HG03095 (cell line): ENCODE measurements at regions not wholly inside any gene's neighbourhood (a gene's known extent, or its start where the extent isn't known, plus 50 kb on each side); places are given as distances from the start of the nearest gene placed in this dataset.
"Not testable (repeated sequence)": the region's sequence is repeated elsewhere in the genome, so short reads cannot be mapped to it uniquely, and the experiment has no call there.

Experiments used
- ATAC-seq: cut with Tn5 transposase; IDR thresholded peaks from one replicate; pipeline ENCODE4 v1.9.1; 2021; ENCODE audit warnings: moderate library complexity; ENCODE audit not compliant: unreplicated experiment

- ATAC-seq: no peak
These were observed 94.7 kb downstream of the NOG start for GRCh38 chr17:56688151-56688550.

DNA sequence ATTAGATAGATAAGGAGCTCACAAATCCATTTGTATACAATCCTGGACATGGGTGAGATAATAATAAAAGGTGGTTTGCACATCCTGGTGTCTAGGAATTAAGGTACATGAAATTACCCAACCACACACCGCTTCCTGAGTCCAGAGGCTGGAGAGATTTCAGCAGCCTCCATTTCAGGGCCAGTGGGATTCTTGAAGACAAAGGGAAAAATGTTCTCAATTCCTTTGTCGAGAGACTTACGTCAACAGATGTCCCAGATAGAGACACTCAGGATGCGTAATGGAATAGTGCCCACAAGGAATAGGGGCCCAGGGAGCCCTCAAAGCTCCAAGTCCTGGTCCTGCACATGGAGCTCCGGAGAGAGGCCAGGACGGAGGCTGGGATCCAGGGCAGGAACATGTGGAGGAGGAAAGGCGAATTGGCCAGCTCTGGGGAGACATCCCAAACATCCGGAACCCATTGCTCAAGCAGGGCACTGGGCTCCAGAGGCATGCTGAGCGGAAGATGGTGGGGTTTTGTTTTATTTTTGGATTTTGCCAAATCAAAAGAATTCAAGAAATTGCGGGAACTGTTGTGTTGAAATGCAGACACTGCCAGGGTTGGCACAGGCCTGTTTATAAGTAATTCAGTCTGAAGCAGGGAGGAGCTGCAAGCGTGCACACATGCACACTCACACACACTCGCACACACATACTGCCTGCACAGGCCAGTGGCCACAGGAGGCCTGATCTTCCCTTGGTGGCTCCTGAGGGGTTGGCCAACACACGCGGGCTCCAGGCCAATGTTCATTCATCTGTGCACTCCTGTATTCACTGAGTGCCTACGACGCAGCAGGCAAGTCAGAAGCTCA lies 97.2 kb downstream of the NOG start:
- ATAC-seq: no peak

- no peak for ATAC-seq
These were observed 101.3 kb downstream of the NOG start for GRCh38 chr17:56694825-56695224.

- ATAC-seq: no peak
These were observed 103.7 kb downstream of the NOG start for GRCh38 chr17:56697190-56697589.

DNA sequence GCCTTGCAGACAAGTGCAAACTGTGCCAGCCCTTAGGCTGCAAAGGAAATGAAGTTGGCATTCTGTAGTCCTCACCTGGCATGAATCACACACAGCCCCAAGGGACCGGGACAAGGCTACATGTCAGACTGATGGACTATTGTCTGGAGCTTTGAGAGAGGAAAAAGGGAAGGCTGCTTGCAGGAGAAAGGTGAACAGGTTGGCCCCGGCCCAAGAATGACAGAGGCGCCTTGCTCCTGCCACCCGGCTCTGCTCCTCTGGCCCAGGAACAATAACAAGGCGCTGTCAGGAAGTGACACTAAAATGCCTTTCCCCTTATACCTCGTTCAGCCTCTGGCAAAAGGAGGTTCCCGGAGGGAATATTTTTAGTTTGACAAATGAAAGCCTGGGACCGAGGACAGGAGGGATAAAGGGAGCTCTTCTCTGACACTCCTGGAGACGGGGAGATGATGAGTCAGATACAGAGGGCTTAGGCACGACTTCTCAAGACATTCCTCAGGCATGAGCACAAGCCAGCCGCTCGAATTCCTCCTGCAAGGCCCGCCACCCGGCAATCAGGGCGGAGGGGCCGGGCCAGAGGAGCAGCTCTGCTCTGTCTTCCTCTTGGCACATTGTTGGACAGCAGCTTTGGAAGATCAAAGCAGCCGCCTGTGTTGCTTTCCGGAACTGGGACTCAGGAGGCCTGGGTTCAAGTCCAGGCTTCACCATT lies 105.8 kb downstream of the NOG start:
- no peak for ATAC-seq

GRCh38 chr17:56700919-56701420 lies 107.5 kb downstream of the NOG start:
- no peak for ATAC-seq

- ATAC-seq: no peak
These were observed 114.1 kb downstream of the NOG start for GRCh38 chr17:56707312-56708219.

DNA sequence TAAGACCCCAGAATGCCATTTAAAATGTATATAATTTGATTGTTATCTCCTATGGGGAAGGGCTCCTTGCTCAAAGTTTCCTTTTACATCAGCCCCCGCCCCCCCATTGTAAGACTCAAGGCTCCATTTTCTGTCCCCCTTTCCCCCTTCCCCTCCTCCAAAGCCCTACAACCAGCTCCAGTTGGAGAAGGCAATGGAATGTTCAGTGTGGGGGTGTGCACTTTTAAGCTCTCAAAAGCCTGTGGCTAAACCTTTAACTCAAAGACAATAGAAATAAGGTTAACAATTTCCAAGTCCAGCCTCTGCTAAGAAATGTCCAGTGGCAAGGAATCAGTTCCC lies 114.7 kb downstream of the NOG start:
- ATAC-seq: no peak

DNA sequence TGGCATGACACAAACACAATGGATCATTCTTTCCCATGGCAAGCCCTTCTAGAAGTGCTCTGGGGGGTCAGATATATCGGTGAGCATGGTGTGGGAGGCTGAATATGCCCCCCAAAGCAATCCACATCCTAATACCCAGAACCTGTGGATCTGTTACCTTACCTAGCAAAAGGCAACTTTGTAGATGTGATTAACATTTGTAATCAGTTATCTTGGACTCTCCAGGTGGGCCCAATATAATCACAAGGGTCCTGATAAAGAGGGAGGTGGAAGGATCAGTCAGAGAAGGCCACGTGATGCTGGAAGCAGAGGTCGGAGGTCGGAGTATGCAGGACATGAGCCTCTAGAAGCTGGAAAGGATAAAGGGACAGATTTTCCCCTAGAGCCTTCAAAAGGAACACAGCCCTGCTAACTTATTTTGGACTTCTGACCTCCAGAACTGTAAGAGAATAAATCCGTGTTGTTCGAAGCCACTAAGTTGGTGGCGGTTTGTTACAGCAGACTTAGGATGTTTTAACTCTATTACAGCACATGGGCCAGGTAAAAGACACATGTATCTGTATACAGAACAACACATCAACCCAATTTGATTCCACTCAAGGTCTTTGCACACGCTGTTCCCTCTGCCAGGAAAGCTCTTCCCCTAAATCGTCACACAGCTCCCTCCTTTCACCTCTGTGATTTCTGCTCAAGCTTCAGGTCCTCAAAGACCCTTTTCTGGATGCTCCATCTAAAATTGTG lies 115.3 kb downstream of the NOG start:
- no peak for ATAC-seq

GRCh38 chr17:56710986-56711385 lies 117.5 kb downstream of the NOG start:
- ATAC-seq: no peak

GRCh38 chr17:56715613-56716357 lies 117.9 kb downstream of the C17orf67 start:
- peak; percentile 85 for ATAC-seq

- no peak for ATAC-seq
These were observed 116.2 kb downstream of the C17orf67 start for GRCh38 chr17:56717471-56717870.

DNA sequence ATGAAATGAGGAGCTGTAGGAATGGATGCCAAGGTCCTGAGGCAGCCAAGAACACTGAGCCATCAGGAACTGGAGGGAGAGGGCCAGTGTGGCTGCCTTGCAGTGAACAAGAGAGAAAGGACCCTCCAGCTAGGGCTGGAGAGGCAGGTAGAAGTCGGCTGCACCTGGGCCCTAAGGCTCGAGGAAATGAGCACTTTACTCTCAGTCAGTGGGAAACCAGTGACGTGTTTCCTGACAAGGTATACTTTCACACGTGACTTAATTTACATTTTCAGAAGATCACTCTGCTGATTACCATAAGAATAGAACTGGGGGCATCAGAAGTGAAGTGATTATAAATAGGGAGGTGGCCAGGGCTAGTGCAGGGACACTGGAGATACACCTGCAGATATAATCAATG lies 115.2 kb downstream of the C17orf67 start:
- ATAC-seq: no peak

DNA sequence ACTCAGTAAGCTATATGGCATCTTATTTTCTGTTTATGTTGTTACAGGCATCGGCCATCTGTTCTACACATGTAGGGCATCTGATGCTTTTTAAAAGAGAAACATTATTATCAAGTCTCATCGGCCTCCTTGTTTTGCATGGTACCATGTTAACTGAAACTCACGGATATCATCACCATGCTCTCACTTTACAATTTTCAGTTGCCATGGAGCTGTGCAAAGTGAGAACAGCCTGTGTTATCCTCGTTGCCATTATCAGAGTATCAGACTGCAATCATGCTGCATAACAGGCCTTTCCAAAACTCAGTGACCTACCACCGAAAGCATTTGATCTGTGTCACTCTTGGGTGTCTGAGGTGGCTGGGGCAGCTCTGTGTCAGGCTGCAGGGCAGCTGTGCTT lies 110.3 kb downstream of the C17orf67 start:
- ATAC-seq: no peak

- no peak for ATAC-seq
These were observed 109.1 kb downstream of the C17orf67 start for GRCh38 chr17:56724664-56725063.

DNA sequence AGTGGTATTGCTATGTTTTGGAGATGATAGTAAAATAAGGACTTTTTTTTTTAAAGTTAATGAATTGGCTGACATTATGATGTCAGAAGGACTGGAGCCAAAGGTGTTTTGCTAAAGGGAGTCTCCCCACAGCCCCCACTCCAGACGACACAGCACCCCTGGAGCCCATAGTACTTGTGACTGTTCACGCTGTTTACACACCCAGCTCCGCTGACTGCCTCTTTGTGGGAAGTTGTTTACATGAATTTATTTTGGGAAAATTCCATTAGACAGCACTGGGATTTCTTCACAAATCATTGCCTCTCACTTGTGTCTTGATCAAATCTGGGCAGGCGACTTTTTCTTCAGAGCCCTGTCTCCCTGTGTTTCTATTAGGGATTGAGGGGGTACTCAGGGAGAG lies 108.6 kb downstream of the C17orf67 start:
- ATAC-seq: no peak

GRCh38 chr17:56727876-56728617 lies 105.7 kb downstream of the C17orf67 start:
- no peak for ATAC-seq

- ATAC-seq: not testable (repeated sequence)
These were observed 102.6 kb downstream of the C17orf67 start for GRCh38 chr17:56731096-56731495.

DNA sequence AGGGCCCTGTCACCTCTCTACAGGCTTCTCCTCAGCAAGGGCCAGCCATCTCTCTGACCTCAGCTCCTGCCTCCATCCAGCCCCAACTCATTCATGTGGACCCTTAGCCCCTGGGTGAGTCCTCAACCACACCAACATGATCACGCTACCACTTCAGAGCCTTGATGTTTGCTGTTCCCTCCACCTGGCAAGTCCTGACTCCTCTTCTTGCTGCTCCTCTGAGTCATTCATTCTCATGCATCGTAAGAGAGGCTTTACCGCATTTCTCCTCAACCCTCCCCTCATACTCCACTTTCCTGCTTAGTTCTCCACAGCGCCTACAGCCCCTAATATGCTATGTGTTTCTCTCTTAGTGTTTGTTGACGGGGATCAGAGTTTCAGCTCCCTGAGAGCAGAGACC lies 99.9 kb downstream of the C17orf67 start:
- ATAC-seq: no peak
